ENCODE measurements at regions not wholly inside any gene's neighbourhood (a gene's known extent, or its start where the extent isn't known, plus 50 kb on each side); places are given as distances from the start of the nearest gene placed in this dataset.

- no peaks in the 10 kb centered on the region for H3K9me3 ChIP-seq
- no peak overlapping the region for H3K27ac ChIP-seq
- no peak for TF ChIP-seq CTCF (IDR thresholded peaks at IDR 0.05)
- DNase-seq = no peak
- no peaks in the 10 kb centered on the region for H3K36me3 ChIP-seq
- no peaks in the 10 kb centered on the region for H3K4me1 ChIP-seq
- H3K4me3 ChIP-seq = no peak overlapping the region
- no peaks in the 10 kb centered on the region for H3K27me3 ChIP-seq (ENCODE audit: low read depth)
- intact Hi-C loops (cut with DNase I) = no loop called here
- ATAC-seq = no peak
Measured at GRCh38 chr14:34072921-34073320, 122.0 kb upstream of the EGLN3 start.

- intact Hi-C loops (cut with DNase I) = no loop called here
- TF ChIP-seq CTCF (IDR thresholded peaks at IDR 0.05) = no peak
- H3K27me3 ChIP-seq (ENCODE audit: low read depth) = no peaks in the 10 kb centered on the region
- H3K36me3 ChIP-seq = no peaks in the 10 kb centered on the region
- no peak overlapping the region for H3K27ac ChIP-seq
- DNase-seq (no peak), ATAC-seq (no peak)
- H3K4me1 ChIP-seq = no peaks in the 10 kb centered on the region
- no peak overlapping the region for H3K4me3 ChIP-seq
- H3K9me3 ChIP-seq = no peaks in the 10 kb centered on the region
Measured at GRCh38 chr14:34072401-34072800, 121.5 kb upstream of the EGLN3 start.

- TF ChIP-seq CTCF (IDR thresholded peaks at IDR 0.05) = no peak
- Histone ChIP-seq H3K27ac (no peak overlapping the region), H3K9me3 (no peaks in the 10 kb centered on the region), H3K4me1 (no peaks in the 10 kb centered on the region), H3K4me3 (no peak overlapping the region), H3K36me3 (no peaks in the 10 kb centered on the region), H3K27me3 (ENCODE audit: low read depth) (no peaks in the 10 kb centered on the region)
- intact Hi-C loops (cut with DNase I) = no loop called here
- DNase-seq (no peak), ATAC-seq (no peak)
Measured at GRCh38 chr14:34070917-34071407, 120.1 kb upstream of the EGLN3 start.

- ATAC-seq = no peak
- H3K4me3 ChIP-seq = no peak overlapping the region
- H3K27me3 ChIP-seq (ENCODE audit: low read depth) = no peaks in the 10 kb centered on the region
- TF ChIP-seq CTCF (IDR thresholded peaks at IDR 0.05) = no peak
- H3K36me3 ChIP-seq = no peaks in the 10 kb centered on the region
- no peak for DNase-seq
- H3K4me1 ChIP-seq = no peaks in the 10 kb centered on the region
- no peak overlapping the region for H3K27ac ChIP-seq
- intact Hi-C loops (cut with DNase I) = no loop called here
- no peaks in the 10 kb centered on the region for H3K9me3 ChIP-seq
Measured at GRCh38 chr14:34069854-34070582, 119.1 kb upstream of the EGLN3 start.

GRCh38 chr14:34067587-34067986 lies 116.7 kb upstream of the EGLN3 start:
- no peaks in the 10 kb centered on the region for H3K36me3 ChIP-seq
- no peaks in the 10 kb centered on the region for H3K4me1 ChIP-seq
- no peaks in the 10 kb centered on the region for H3K27me3 ChIP-seq (ENCODE audit: low read depth)
- no peak overlapping the region for H3K27ac ChIP-seq
- H3K4me3 ChIP-seq = no peak overlapping the region
- intact Hi-C loops (cut with DNase I) = no loop called here
- TF ChIP-seq CTCF (IDR thresholded peaks at IDR 0.05) = no peak
- no peak for ATAC-seq
- DNase-seq = no peak
- no peaks in the 10 kb centered on the region for H3K9me3 ChIP-seq

Measured in lower lobe of right lung (tissue), 2 donors.